ENCODE measurements at regions not wholly inside any gene's neighbourhood (a gene's known extent, or its start where the extent isn't known, plus 50 kb on each side); places are given as distances from the start of the nearest gene placed in this dataset.

GRCh38 chr11:98800696-98801095 is 220.1 kb upstream of the CNTN5 start:
- no peak for TF ChIP-seq CTCF (IDR thresholded peaks at IDR 0.05; ENCODE audit: extremely low read depth, low read depth, low read length)
- H3K36me3 ChIP-seq (ENCODE audit: insufficient read depth, low read length): no peaks in the 10 kb centered on the region
- no peaks in the 10 kb centered on the region for H3K4me1 ChIP-seq (ENCODE audit: insufficient read depth, low read length)
- H3K9me3 ChIP-seq (ENCODE audit: low read depth, low read length): no peaks in the 10 kb centered on the region
- H3K27ac ChIP-seq (ENCODE audit: low read depth, low read length): no peak overlapping the region
- no peaks in the 10 kb centered on the region for H4K20me1 ChIP-seq (ENCODE audit: insufficient read depth, low read length)
- no peak overlapping the region for H3K4me2 ChIP-seq (ENCODE audit: insufficient read depth, low read length)
- no peak for DNase-seq (ENCODE audit: insufficient read length, low spot score, missing footprints)
- no peak overlapping the region for H2AFZ ChIP-seq (ENCODE audit: low read length)
- no peaks in the 10 kb centered on the region for H3K27me3 ChIP-seq (ENCODE audit: insufficient read depth, low read length)
- H3K79me2 ChIP-seq (ENCODE audit: insufficient read depth, low read length): no peaks in the 10 kb centered on the region
- H3K4me3 ChIP-seq (ENCODE audit: insufficient read depth, low read length): no peak overlapping the region

- DNase-seq (ENCODE audit: insufficient read length, low spot score, missing footprints): no peak
- no peaks in the 10 kb centered on the region for H3K79me2 ChIP-seq (ENCODE audit: insufficient read depth, low read length)
- no peak for TF ChIP-seq CTCF (IDR thresholded peaks at IDR 0.05; ENCODE audit: extremely low read depth, low read depth, low read length)
- H3K4me3 ChIP-seq (ENCODE audit: insufficient read depth, low read length): no peak overlapping the region
- no peaks in the 10 kb centered on the region for H3K4me1 ChIP-seq (ENCODE audit: insufficient read depth, low read length)
- H3K9me3 ChIP-seq (ENCODE audit: low read depth, low read length): peaks cover 3% of the 10 kb centered on the region
- no peaks in the 10 kb centered on the region for H4K20me1 ChIP-seq (ENCODE audit: insufficient read depth, low read length)
- no peaks in the 10 kb centered on the region for H3K36me3 ChIP-seq (ENCODE audit: insufficient read depth, low read length)
- H3K4me2 ChIP-seq (ENCODE audit: insufficient read depth, low read length): no peak overlapping the region
- H2AFZ ChIP-seq (ENCODE audit: low read length): no peak overlapping the region
- H3K27ac ChIP-seq (ENCODE audit: low read depth, low read length): no peak overlapping the region
- H3K27me3 ChIP-seq (ENCODE audit: insufficient read depth, low read length): no peaks in the 10 kb centered on the region
Measured at GRCh38 chr11:98828986-98829708, 191.6 kb upstream of the CNTN5 start.

- no peak overlapping the region for H3K4me2 ChIP-seq (ENCODE audit: insufficient read depth, low read length)
- DNase-seq (ENCODE audit: insufficient read length, low spot score, missing footprints): no peak
- no peak overlapping the region for H3K4me3 ChIP-seq (ENCODE audit: insufficient read depth, low read length)
- H3K27ac ChIP-seq (ENCODE audit: low read depth, low read length): no peak overlapping the region
- TF ChIP-seq CTCF (IDR thresholded peaks at IDR 0.05; ENCODE audit: extremely low read depth, low read depth, low read length): no peak
- H2AFZ ChIP-seq (ENCODE audit: low read length): no peak overlapping the region
- H3K36me3 ChIP-seq (ENCODE audit: insufficient read depth, low read length): no peaks in the 10 kb centered on the region
- H3K27me3 ChIP-seq (ENCODE audit: insufficient read depth, low read length): no peaks in the 10 kb centered on the region
- H3K4me1 ChIP-seq (ENCODE audit: insufficient read depth, low read length): no peaks in the 10 kb centered on the region
- H3K9me3 ChIP-seq (ENCODE audit: low read depth, low read length): peaks cover 3% of the 10 kb centered on the region
- no peaks in the 10 kb centered on the region for H4K20me1 ChIP-seq (ENCODE audit: insufficient read depth, low read length)
- no peaks in the 10 kb centered on the region for H3K79me2 ChIP-seq (ENCODE audit: insufficient read depth, low read length)
Measured at GRCh38 chr11:98829971-98830370, 190.8 kb upstream of the CNTN5 start.

GRCh38 chr11:98834776-98835175 is 186.0 kb upstream of the CNTN5 start:
- H3K27ac ChIP-seq (ENCODE audit: low read depth, low read length): no peak overlapping the region
- no peaks in the 10 kb centered on the region for H3K79me2 ChIP-seq (ENCODE audit: insufficient read depth, low read length)
- peaks cover 2% of the 10 kb centered on the region for H3K9me3 ChIP-seq (ENCODE audit: low read depth, low read length)
- H4K20me1 ChIP-seq (ENCODE audit: insufficient read depth, low read length): no peaks in the 10 kb centered on the region
- H2AFZ ChIP-seq (ENCODE audit: low read length): no peak overlapping the region
- TF ChIP-seq CTCF (IDR thresholded peaks at IDR 0.05; ENCODE audit: extremely low read depth, low read depth, low read length): no peak
- DNase-seq (ENCODE audit: insufficient read length, low spot score, missing footprints): no peak
- H3K4me2 ChIP-seq (ENCODE audit: insufficient read depth, low read length): no peak overlapping the region
- H3K36me3 ChIP-seq (ENCODE audit: insufficient read depth, low read length): no peaks in the 10 kb centered on the region
- no peaks in the 10 kb centered on the region for H3K27me3 ChIP-seq (ENCODE audit: insufficient read depth, low read length)
- H3K4me1 ChIP-seq (ENCODE audit: insufficient read depth, low read length): no peaks in the 10 kb centered on the region
- H3K4me3 ChIP-seq (ENCODE audit: insufficient read depth, low read length): no peak overlapping the region

All from osteoblast (primary cell).